ENCODE measurements at regions not wholly inside any gene's neighbourhood (a gene's known extent, or its start where the extent isn't known, plus 50 kb on each side); places are given as distances from the start of the nearest gene placed in this dataset.
A peak's percentile ranks its signal among the peaks of the same experiment; 100 is the strongest.

DNA sequence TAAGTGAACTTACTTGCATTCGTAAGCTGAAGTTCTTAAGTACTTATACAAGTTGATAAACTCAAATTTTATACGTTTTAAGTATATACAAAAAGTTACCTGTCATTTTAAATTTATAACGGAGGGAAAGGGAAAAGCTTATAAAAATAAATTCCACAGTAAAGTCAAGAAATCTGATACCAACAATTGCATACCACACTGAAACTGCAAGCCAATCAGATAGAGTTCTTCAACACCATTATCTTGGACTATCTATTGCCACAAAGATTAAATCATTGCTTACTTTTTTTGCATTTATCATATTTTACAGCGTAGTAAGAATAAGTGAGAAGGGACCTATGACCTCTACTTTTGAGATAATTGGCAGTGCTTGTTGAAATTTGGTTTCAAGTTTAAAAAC, 386.7 kb downstream of the TFAP2A start:
- no peak for DNase-seq

DNA sequence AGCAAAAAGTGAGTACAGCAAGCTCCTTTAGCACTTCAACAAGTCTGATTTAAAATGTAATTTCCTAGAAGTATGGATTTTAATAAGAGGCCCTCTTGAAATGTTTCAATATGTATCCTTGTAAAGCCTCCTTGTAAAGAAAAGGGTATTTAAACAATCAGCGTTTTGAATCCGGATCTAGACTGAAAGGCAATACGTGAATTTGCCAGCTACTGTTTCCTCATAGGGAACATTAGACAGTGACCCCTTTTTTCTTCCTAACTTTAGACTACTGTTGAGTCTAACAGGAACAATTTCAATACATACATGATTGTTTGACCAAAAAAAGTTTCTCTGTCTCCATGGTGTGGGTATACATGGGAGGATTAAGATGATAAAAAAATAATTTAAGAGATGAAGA, 395.0 kb downstream of the TFAP2A start:
- DNase-seq = no peak

DNA sequence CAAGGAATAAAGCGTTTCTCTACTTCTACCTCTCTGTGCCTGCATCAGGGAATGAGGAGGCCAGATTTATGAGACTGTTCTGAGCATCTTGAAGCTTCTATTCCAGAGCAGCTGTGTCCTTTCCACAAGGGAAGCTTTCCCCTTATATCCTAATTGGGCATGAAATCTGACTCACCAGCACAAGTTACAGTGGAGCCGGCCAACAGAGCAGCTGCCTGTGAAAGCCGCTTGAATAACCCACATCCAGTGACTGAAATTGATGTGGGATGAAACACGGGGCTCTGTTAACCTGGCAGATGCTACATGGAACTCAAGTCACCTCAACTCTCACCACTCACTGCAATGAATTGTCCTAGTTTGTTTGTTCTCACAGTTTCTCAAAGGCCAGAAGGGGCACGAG, 400.3 kb downstream of the TFAP2A start:
- DNase-seq = no peak

DNA sequence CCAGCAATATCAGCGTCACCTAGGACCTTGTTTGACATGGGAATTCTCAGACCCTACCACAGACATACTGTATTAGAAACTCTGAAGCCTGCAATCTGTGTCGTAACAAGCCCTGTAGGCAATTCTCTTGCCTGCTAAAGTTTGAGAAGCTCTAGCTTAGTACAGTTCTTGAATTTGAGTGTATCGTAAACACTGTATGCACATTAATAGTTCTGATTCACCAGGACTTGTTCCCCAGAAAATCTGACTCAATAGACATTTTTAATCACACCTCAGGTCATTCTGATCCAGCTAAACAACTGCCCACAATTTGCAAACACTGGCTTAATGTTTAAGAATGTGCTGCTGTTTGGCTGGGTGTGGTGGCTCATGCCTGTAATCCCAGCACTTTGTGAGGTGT, 414.3 kb downstream of the TFAP2A start:
- no peak for DNase-seq

DNA sequence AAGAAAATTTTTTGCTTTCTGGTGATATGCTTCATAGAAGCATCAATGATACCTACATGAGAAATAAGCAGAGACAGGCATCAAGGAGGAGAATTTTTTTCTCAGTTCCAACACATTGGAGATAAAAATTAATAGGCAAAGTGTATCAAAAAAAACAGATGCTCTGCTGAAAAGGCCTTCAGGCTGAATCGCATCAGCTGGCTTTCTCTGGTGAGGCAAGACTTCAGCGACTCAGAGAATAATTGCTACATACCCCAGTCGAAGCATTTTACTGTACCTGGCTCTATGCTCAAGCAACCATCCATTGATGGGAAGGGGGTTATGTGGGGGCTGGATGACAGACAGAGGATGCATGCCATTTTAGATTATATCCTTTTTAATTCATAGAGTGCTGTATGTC, 415.1 kb downstream of the TFAP2A start:
- no peak for DNase-seq

DNA sequence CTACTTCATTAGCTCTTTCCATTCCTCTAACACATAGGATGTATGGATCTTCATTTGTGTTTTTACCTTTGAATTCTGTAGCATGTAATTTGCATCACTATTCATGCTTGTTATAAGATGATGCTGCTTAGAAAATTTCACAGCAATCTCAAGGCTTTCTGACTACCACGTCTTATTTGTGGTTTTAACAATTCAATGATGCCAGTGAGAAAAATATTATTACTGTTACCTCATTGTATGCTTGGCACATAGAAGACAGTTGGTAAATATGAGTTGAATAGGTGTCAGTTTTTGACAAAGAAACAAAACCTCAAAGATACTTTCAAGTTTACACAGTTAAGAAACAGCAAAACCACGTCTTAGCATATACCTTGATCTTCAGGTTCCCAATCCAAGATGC, 428.6 kb downstream of the TFAP2A start:
- no peak for DNase-seq

DNA sequence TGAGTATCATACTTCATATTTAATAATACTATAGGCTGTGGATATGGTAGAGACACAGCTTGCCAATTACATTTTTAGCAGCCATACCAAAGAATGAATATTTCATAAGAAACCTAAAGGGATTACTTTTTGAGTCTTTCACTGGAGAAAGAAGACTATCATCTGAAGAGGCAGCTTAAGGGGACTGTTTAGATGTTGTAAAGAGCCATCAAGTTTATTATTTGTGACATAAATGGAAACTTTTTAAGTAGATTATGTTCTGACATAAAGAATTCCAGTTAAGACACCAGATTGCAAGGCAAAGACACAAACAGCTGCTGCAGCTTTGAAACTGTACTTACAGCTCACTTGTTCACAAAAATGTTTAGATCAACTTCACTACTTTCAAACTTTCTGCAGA, 429.4 kb downstream of the TFAP2A start:
- no peak for DNase-seq

DNA sequence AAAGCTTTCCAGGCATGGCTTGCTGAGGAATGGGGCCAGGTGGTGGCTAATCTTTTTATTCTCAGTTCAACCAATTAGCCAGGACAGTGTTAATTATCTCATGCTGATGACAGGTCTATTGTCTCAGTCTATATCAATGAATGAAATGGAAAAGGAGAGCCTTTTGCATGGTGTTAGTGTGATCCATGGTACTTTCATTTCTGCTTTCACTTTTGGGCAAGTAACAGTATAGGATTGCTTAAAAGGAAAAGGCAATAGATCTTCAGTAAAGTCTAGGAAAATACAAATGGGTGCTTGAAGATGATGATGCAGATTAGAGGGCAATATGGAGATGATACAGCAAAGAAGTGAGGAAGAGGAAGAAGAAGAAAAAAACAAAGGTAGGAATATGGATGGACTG, 430.3 kb downstream of the TFAP2A start:
- no peak for DNase-seq

DNA sequence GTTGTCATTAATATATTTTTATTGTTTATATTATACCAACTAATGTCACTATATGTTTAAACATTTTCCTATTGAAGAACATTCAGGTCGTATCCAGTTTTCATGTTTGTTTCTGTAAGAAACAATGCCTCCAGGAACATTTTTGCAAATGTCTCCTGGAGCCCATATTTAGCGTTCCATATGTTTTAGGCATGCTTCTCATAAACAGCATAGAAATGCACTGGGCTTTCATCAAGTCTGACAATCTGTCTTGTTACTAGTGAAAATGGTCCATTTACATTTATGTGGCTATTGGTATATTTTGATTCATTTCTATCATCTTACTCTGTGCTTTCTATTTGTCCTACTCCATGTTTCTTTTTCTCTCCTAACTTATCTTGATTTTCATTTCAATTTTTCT, 431.7 kb downstream of the TFAP2A start:
- no peak for DNase-seq

DNA sequence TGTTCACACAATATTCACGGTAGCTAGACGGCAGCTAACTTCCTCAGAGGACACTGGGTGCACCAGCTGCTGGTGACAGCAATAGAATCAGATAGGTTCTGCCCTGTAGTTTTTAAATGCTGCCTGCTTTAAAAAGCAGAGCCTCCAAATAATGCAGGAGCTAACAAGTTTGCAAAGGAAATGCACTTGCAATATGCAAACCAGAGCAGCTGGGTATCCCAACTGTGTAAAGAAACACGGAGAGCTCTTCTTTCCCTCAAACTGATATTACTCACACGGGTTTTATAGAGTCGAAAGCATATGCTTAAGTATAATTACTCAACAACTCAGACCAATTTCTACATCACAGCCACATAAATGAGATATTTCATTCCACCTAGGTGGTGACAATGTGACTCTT, 432.7 kb downstream of the TFAP2A start:
- no peak for DNase-seq

DNA sequence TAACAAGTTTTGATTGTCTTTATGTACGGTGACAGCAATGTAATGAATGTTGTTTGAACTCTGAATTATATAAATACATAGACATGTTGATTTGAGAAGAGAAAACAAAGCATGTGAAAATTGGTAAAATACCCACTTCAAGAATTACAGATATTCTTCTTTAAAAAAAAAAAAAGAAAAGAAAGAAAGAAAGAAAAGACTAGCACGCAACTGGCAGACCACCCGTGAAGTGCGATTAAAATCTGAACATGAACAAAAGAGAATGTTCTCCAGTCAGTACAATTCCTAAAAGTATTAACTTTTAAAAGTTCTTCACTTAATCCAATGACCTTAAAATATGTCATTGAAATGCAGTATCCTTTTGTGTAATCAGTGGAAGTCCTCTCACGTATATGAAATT, 434.9 kb downstream of the TFAP2A start:
- DNase-seq = no peak

DNA sequence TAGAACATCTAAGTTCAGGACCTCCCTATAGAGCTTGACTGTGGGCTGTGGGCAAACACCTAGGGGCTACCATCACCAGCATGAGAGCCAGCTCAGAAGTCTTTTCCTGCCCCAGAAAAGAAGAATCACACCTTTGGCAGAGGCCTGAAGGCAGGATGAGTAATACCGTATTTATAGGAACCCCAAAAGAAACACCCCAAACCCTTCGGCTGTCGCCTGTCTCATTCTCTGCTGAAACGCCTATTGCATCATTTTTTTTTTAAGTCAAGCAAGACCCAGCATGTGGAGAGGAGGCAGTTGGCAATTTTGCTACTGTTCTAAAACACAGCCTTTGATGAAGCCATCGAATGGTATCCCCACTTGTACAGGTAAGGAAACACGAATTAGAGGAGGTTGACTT, 436.4 kb downstream of the TFAP2A start:
- no peak for DNase-seq

DNA sequence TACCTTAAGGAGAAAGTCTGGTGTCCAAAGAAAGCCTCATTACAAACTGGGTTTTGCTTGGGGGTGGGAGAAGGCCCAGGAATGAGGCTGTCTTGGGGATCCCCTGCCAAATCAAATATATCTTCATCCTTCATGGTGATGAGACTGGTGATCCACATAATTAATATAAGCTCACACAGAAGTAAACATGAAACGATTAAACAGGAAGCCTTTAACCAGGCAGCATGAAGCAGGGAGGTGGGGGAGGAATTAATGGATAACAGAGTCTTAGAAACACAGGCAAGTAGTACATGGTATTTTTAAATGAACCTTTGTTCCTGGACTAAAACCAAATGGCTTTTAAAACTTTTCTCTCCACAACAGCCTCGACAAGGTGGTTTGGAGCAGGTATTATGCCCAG, 437.5 kb downstream of the TFAP2A start:
- DNase-seq = no peak

DNA sequence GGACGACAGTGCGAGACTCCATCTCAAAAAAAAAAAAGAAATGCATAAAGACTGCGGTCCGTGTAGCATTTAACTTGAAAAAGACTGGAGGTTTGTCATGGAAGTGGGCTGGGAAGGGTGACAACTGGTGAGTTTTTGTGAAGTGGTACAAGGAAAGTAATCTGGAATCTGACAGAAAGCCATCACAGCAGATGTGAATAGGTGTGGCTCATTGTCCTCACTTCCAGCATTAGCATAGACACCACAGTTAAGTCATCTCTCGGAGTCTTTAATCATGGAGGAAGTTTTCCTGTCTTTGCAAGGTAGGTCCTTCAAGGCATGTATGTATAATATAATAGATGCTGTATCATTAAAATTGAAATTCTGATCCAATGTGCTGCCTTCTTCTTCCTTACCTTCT, 453.2 kb downstream of the TFAP2A start:
- no peak for DNase-seq

DNA sequence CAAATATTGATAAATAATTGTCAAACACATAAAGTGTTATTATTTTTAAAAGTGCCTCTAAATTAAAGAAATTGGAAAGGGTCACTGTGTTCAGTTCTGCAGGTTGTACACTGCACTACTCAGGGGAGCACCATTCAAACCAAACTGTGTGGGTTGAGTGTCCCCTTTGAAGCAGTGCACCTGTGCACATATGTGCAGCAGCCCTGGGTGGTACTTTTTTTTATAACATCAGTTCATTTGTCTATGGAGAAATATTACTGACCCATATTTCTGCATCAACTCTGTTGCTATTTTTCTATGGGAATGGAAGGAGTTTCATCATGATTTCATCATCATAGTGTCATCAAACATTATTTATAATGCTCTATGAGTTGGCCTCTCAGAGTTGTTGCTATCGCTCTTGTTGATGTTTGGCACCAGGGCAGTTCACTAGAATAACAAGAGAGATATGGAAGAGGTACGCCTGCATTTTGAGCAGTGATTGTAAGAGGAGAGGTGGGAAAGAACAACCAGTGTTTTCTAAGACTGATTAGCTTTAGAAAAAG, 457.6 kb downstream of the TFAP2A start:
- no peak for DNase-seq

DNA sequence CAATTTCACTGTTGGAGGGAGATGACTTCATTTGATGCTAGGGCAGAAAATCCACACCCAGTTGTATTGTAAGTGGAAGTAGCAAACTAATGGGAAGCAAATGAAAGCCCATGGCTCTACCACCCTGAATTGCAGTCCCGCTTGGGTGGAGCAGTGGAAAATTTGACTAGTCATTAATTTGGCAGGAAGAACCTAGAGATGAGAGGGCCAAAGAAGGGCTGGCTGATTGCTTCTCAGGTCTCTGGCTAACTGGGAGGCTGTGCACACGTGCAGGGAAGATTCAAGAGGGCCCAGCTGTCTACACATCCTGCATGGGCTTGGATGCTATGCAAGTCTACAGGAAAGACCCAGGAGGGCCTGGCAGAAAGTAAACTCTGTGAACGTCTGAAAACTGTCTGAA, 466.2 kb downstream of the TFAP2A start:
- no peak for DNase-seq

DNA sequence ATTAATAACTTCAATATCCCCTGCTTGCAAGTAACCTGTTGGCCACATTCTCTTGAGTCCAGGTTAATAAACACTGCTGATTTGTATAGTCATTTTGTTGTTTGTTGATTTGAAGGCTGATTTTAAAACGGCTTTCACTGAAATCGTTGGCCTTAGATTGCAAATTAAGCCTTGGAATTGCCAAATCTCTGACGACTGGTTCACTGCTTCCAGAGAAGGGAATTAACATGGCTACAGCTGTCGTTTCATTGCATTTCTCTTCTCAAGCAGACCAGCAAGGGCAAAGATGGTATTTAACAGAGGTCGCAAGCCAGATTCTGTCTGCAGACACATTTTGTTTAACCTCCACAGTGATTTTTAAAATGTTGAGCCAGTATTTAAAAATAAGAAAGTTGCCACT, 470.9 kb downstream of the TFAP2A start:
- DNase-seq = no peak

DNA sequence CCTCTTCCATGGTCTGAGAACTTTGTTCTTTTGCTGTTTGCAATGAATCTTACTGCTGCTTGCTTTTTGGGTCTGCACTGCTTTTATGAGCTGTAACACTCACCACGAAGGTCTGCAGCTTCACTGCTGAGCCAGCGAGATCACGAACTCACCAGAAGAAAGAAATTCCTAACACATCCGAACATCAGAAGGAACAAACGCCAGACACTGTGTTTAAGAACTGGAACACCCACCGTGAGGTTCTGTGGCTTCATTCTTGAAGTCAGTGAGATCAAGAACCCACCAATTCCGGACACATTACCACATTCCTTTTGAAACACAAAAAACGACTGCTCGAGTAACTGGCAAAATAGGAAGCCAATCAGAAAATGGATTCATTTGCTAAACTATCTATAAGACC, 471.8 kb downstream of the TFAP2A start:
- DNase-seq = no peak

DNA sequence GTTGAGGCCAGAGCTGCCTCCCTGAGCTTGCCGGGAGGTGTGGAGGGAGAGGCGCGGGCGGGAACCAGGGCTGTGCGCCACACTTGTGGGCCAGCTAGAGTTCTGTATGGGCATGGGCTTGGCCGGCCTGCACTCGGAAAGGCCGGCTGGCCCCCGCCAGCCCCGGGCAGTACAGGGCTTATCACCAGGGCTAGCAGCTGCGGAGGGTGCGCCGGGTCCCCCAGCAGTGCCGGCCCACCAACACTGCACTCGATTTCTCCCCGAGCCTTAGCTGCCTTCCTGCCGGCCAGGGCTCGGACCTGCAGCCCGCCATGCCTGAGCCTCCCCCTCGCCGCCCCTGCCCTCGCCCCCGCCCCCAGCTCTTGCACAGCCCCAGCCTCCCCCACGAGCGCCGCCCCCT, 472.7 kb downstream of the TFAP2A start:
- no peak for DNase-seq

DNA sequence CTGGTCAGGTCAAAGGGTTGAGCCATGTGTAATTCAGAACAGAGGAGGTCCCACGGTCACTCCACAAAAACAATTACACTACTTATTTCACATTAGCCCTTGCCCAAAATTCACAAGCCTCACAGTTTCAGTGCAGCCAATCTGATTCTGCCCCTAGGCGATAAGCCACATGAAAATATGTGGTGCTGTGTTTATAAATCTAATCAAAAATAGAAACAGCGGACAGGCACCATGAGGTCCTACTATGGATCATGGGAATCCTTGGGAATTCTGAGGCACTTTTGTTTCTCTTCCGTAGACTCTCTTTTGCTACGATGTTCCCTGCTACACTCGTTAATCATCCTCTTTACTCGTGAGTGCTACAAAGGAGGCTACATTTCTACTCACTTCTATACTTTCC, 476.1 kb downstream of the TFAP2A start:
- DNase-seq = no peak

DNA sequence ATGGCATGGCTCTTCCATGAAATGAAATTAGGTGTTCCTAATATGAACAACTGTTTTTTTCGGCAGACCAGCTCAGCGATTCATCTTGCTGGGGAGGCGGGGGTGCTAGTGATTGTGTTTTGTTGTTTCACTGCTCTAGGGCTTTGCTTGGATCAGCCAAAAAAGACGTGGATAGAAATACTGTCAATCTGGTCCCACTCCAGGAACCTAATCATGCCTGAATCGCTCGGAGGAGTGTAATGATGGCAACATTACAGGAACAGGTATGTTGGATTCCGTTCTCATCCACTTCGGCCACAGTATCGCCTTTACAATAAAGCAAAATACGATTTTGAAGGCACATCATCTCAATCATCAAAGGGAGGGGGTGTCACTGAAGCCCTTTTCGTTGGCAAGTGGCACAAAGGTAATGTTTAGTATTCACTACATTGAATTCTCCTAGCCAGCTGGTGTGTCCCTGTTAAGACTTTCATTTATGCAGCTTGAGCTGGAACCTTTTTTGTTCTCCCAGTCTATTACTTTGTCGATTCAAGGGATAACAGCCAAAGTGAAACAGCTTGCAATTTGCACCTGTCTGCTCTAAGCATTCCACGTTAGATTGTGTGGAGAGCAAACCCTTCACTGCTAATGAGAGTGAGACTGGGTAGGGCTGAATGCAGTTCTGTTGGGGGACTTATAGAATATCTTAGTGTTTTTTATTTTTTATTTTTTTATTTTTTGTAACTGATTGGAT, 477.7 kb downstream of the TFAP2A start:
- DNase-seq = peak; percentile 50

DNA sequence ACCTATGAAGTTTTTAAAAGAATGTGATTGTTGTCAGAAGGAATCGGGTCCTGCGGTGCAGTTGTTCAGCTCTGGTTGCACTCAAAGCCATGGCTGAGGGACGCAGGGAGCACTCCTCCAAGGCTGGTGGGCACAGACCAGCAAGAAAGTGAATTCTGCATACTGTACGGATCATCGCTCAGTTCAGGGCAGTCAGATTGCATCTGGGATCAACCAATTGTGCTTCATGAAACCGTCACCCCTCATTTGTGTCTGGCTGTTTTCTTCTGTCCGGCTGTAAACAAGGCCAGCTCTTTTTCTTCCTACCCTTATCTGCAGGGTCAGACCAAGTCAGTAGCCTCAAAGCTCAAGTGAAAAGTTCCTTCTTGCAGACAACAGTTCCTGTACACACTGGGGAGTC, 478.3 kb downstream of the TFAP2A start:
- DNase-seq = no peak

DNA sequence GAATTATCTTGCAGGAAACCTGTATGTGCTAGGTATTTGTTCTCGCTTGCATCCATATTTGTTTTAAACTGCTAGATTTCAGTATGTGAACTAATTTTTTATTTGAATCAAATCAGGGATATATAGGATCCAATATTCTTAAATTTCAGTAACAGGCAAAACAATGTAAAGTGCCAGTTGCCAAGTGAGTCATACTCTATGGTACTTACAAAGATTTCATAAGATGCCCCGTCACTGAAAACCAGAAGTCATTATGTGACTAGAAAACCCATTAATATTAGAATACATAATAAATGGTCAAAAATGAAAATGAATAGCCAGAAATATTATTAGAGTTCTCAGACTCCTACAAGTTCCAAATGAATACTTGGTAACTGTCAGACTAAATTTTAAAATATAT, 481.2 kb downstream of the TFAP2A start:
- DNase-seq = no peak

DNA sequence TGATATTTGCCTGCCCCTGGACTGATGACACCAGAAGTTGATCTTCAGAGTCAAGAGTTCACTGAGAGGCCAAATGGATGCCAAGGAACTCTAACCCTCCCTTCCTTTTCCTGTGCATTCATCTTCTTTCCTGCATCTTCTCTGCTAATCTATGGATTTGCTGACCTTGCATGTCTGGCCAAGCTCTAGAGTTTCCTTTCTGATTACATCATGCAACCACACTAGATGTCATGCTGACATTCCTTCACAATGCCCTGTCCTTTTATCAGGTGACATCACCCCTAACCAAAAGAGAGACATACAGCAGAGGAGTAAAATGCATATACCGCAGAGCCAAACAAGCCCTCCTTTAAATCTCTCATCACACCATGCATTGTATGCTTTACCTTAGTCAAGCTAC, 487.6 kb downstream of the TFAP2A start:
- DNase-seq = no peak

DNA sequence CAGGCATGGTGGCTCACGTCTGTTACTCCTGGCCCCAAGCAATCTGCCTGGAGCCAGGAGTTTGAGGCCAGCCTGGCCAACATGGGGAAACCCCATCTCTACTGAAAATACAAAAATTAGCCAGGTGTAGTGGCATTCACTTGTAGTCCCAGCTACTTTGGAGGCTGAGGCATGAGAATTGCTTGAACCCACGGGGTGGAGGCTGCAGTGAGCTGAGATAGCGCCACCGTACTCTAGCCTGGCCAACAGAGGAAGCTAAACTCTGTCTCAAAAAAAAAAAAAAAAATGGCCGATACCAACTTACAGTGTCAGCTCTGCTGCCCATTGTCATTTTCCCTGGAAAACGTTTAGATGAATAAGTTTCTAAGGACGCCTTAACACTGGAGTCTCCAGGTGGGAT, 489.9 kb downstream of the TFAP2A start:
- no peak for DNase-seq
